ENCODE measurements at regions not wholly inside any gene's neighbourhood (a gene's known extent, or its start where the extent isn't known, plus 50 kb on each side); places are given as distances from the start of the nearest gene placed in this dataset.

DNA sequence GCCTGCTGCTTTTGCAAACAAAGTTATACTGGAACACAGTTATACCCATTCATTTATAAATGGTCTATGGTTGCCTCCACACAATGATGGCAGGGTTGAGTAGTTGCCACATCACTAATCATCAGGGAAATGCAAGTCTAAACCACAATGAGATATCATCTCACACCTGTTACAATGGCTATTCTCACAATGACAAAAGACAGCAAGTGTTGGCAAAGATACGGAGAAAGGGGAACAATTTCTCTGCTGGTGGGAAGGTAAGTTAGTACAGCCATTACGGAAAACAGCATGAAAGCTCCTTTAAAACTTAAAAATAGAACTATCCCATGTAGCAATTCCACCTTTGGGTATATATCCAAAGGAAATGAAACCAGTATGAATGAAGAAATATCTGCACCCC lies 261.4 kb downstream of the TJP1 start:
- Histone ChIP-seq H4K8ac (ENCODE audit: low read depth in 2 of 2, low read length in 2 of 2) (no peak overlapping the region), H2BK5ac (ENCODE audit: low read depth, low read length, poor library complexity, severe bottlenecking) (no peak overlapping the region), H3K18ac (ENCODE audit: low read depth, low read length) (no peak overlapping the region), H3K4me2 (ENCODE audit: low read depth, low read length) (no peak overlapping the region), H3K56ac (ENCODE audit: extremely low read depth, insufficient read depth, low read length) (no peak overlapping the region), H3K14ac (replicated peaks; ENCODE audit: low read depth, low read length) (no peak overlapping the region), H3K23ac (ENCODE audit: low read depth, low read length) (no peak overlapping the region), H4K91ac (ENCODE audit: insufficient read depth, low read depth, low read length) (no peak overlapping the region), H3K9me1 (ENCODE audit: insufficient read depth, low read length) (no peaks in the 10 kb centered on the region), H3K4me1 (ENCODE audit: control insufficient read depth, insufficient read depth, low read length) (no peaks in the 10 kb centered on the region), H2BK120ac (ENCODE audit: low read depth, low read length) (no peak overlapping the region), H3K4me3 (ENCODE audit: insufficient read depth, low read depth, low read length) (no peak overlapping the region), H3K36me3 (ENCODE audit: control insufficient read depth, insufficient read depth, low read length) (no peaks in the 10 kb centered on the region), H4K5ac (ENCODE audit: low read depth, low read length) (no peak overlapping the region), H4K20me1 (ENCODE audit: insufficient read depth, low read length) (no peaks in the 10 kb centered on the region), H3K79me1 (ENCODE audit: low read depth in 1 of 2, low read length in 2 of 2) (no peaks in the 10 kb centered on the region), H3K4ac (ENCODE audit: low read depth, low read length) (no peak overlapping the region), H3K9me3 (ENCODE audit: control insufficient read depth, insufficient read depth, low read length) (no peaks in the 10 kb centered on the region), H2AFZ (replicated peaks; ENCODE audit: low read length, poor library complexity) (no peak overlapping the region), H3K27me3 (ENCODE audit: control insufficient read depth, insufficient read depth, low read length) (peaks cover 2% of the 10 kb centered on the region), H2AK5ac (ENCODE audit: low read depth, low read length) (no peak overlapping the region), H2BK15ac (ENCODE audit: low read depth, low read length) (no peak overlapping the region), H3K27ac (ENCODE audit: insufficient read depth, low read length) (no peak overlapping the region), H2AK9ac (replicated peaks; ENCODE audit: low read depth, low read length, poor library complexity) (no peak overlapping the region), H3K9ac (ENCODE audit: low read depth, low read length) (no peak overlapping the region), H2BK20ac (ENCODE audit: low read depth, low read length) (no peak overlapping the region)
- ATAC-seq (ENCODE audit: low read depth): no peak
- ChIA-PET POLR2A (ENCODE audit: unreplicated experiment) (no interaction called here), CTCF (no interaction called here)
- in situ Hi-C loops (cut with MboI; ENCODE audit: low sequenced_read_pairs) (no loop called here), dilution Hi-C loops (cut with HindIII; ENCODE audit: low sequenced_read_pairs, unreplicated experiment) (no loop called here), intact Hi-C loops (cut with micrococcal nuclease) (no loop called here)
- TF ChIP-seq RFX5 (IDR thresholded peaks at IDR 0.05; ENCODE audit: low read depth, low read length) (no peak), CHD1 (IDR thresholded peaks at IDR 0.05; ENCODE audit: low read depth, low read length) (no peak), POLR2A (IDR thresholded peaks at IDR 0.05; ENCODE audit: low read depth, low read length) (no peak), MAFK (IDR thresholded peaks at IDR 0.05; ENCODE audit: low read depth, low read length) (no peak), NFE2L2 (IDR thresholded peaks at IDR 0.05; ENCODE audit: low read depth, low read length) (no peak), MXI1 (IDR thresholded peaks at IDR 0.05; ENCODE audit: borderline replicate concordance, low read depth, low read length) (no peak), SMC3 (IDR thresholded peaks at IDR 0.05; ENCODE audit: low read depth, low read length) (no peak)
- TF ChIP-seq, protein P1, sequence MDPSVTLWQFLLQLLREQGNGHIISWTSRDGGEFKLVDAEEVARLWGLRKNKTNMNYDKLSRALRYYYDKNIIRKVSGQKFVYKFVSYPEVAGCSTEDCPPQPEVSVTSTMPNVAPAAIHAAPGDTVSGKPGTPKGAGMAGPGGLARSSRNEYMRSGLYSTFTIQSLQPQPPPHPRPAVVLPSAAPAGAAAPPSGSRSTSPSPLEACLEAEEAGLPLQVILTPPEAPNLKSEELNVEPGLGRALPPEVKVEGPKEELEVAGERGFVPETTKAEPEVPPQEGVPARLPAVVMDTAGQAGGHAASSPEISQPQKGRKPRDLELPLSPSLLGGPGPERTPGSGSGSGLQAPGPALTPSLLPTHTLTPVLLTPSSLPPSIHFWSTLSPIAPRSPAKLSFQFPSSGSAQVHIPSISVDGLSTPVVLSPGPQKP (IDR thresholded peaks at IDR 0.05; ENCODE audit: borderline replicate concordance, low read depth, low read length): no peak
- TF ChIP-seq, protein P2, sequence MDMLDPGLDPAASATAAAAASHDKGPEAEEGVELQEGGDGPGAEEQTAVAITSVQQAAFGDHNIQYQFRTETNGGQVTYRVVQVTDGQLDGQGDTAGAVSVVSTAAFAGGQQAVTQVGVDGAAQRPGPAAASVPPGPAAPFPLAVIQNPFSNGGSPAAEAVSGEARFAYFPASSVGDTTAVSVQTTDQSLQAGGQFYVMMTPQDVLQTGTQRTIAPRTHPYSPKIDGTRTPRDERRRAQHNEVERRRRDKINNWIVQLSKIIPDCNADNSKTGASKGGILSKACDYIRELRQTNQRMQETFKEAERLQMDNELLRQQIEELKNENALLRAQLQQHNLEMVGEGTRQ (IDR thresholded peaks at IDR 0.05; ENCODE audit: low read depth, low read length): no peak
- TF ChIP-seq, protein P3, sequence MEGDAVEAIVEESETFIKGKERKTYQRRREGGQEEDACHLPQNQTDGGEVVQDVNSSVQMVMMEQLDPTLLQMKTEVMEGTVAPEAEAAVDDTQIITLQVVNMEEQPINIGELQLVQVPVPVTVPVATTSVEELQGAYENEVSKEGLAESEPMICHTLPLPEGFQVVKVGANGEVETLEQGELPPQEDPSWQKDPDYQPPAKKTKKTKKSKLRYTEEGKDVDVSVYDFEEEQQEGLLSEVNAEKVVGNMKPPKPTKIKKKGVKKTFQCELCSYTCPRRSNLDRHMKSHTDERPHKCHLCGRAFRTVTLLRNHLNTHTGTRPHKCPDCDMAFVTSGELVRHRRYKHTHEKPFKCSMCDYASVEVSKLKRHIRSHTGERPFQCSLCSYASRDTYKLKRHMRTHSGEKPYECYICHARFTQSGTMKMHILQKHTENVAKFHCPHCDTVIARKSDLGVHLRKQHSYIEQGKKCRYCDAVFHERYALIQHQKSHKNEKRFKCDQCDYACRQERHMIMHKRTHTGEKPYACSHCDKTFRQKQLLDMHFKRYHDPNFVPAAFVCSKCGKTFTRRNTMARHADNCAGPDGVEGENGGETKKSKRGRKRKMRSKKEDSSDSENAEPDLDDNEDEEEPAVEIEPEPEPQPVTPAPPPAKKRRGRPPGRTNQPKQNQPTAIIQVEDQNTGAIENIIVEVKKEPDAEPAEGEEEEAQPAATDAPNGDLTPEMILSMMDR (conservative IDR thresholded peaks at IDR 0.05; ENCODE audit: low read depth, low read length): no peak
- WGBS, 2 experiments (ENCODE audit: extremely low coverage in 2 of 2, insufficient read length in 1 of 2): no CpG with 5 or more reads among the region's 2 CpGs
- BruUV-seq (replicated peaks): no TSS peak
- DNase-seq: no peak
